Keratinocyte (primary cell): ENCODE measurements at regions not wholly inside any gene's neighbourhood (a gene's known extent, or its start where the extent isn't known, plus 50 kb on each side); places are given as distances from the start of the nearest gene placed in this dataset.
"Not testable (repeated sequence)": the region's sequence is repeated elsewhere in the genome, so short reads cannot be mapped to it uniquely, and the experiment has no call there.

ENCODE experiments used
- DNase-seq: peaks from one replicate; pipeline ENCODE4 v3.0.0-alpha.2; 2011; ENCODE audit warnings: low read depth, missing footprints, low spot score
- FAIRE-seq: peaks from 2 replicates; lab custom pipeline; 2011; peaks lifted over from hg19 to GRCh38; lab: Jason Lieb, UNC
- H2AFZ ChIP-seq: 2 replicates; pipeline ENCODE4 v1.6.0; 2012; ENCODE audit warnings: low read length, control low read depth, inconsistent platforms; ENCODE audit not compliant: control insufficient read depth
- H3K27ac ChIP-seq: 2 replicates; pipeline ENCODE4 v1.5.1; 2011; ENCODE audit warnings: low read length; ENCODE audit not compliant: control insufficient read depth, insufficient read depth
- H3K27me3 ChIP-seq: 3 replicates; pipeline ENCODE4 v1.6.0; 2011; ENCODE audit warnings: low read length; ENCODE audit not compliant: control insufficient read depth, insufficient read depth; ENCODE audit errors: extremely low read depth
- H3K36me3 ChIP-seq, 2 experiments: 2 replicates in 1 of 2; 3 replicates in 1 of 2; pipeline ENCODE4 v1.5.1; 2011; ENCODE audit warnings: low read length in 2 of 2, mild to moderate bottlenecking in 1 of 2; ENCODE audit not compliant: control insufficient read depth in 2 of 2, insufficient read depth in 2 of 2; ENCODE audit errors: extremely low read depth in 1 of 2
- H3K4me1 ChIP-seq: 3 replicates; pipeline ENCODE4 v1.5.1; 2011; ENCODE audit warnings: low read length; ENCODE audit not compliant: control insufficient read depth, insufficient read depth; ENCODE audit errors: extremely low read depth
- H3K4me2 ChIP-seq: 3 replicates; pipeline ENCODE4 v1.6.0; 2011; ENCODE audit warnings: low read depth, low read length; ENCODE audit not compliant: control insufficient read depth, insufficient read depth; ENCODE audit errors: extremely low read depth
- H3K4me3 ChIP-seq, 3 experiments: fragments of 200-600 bp in 1 of 3; sonication (generic) in 1 of 3; 2 replicates in 2 of 3; 3 replicates in 1 of 3; pipeline ENCODE4 v1.5.1; 2011 to 2016; ENCODE audit warnings: low read length in 3 of 3, mild to moderate bottlenecking in 3 of 3, control low read depth in 2 of 3, inconsistent platforms in 1 of 3, low read depth in 1 of 3, mixed read lengths in 1 of 3, mixed run types in 1 of 3, moderate library complexity in 1 of 3; ENCODE audit not compliant: control insufficient read depth in 2 of 3, insufficient read depth in 2 of 3; ENCODE audit errors: extremely low read depth in 1 of 3
- H3K79me2 ChIP-seq: 2 replicates; pipeline ENCODE4 v1.6.0; 2012; ENCODE audit warnings: low read length; ENCODE audit not compliant: control insufficient read depth, insufficient read depth
- H3K9ac ChIP-seq: 3 replicates; pipeline ENCODE4 v1.6.0; 2011; ENCODE audit warnings: low read length; ENCODE audit not compliant: control insufficient read depth, insufficient read depth; ENCODE audit errors: extremely low read depth
- H3K9me1 ChIP-seq: 3 replicates; pipeline ENCODE4 v1.6.0; 2011; ENCODE audit warnings: low read length; ENCODE audit not compliant: control insufficient read depth, insufficient read depth; ENCODE audit errors: extremely low read depth
- H3K9me3 ChIP-seq: 2 replicates; pipeline ENCODE4 v1.5.1; 2012; ENCODE audit warnings: low read depth, low read length; ENCODE audit not compliant: control insufficient read depth
- H4K20me1 ChIP-seq: 3 replicates; pipeline ENCODE4 v1.6.0; 2011; ENCODE audit warnings: low read length; ENCODE audit not compliant: control insufficient read depth, insufficient read depth; ENCODE audit errors: extremely low read depth
- EZH2 ChIP-seq: IDR thresholded peaks from one replicate; pipeline ENCODE4 v1.6.1; 2012; ENCODE audit warnings: inconsistent platforms, mild to moderate bottlenecking, low read length, moderate library complexity
- dilution Hi-C: fragments of 300-500 bp; cut with MboI; formaldehyde crosslinking; loops from one replicate; pipeline ENCODE4 v1.7.0; 2020; ENCODE audit warnings: low sequenced_read_pairs; ENCODE audit not compliant: extremely low pct_ligation_motif_present
- TF ChIP-seq, protein P1 (sequence below), 3 experiments: IDR thresholded peaks in 1 of 3; conservative IDR thresholded peaks in 1 of 3; optimal IDR thresholded peaks in 1 of 3; 2 replicates in 2 of 3; 3 replicates in 1 of 3; pipeline versions ENCODE3 to v1.5.1; 2011; ENCODE audit warnings: low read length in 3 of 3, mild to moderate bottlenecking in 3 of 3, moderate library complexity in 2 of 3, control low read depth in 1 of 3, inconsistent platforms in 1 of 3; ENCODE audit not compliant: insufficient read depth in 2 of 3; ENCODE audit errors: extremely low read depth in 1 of 3

DNA sequence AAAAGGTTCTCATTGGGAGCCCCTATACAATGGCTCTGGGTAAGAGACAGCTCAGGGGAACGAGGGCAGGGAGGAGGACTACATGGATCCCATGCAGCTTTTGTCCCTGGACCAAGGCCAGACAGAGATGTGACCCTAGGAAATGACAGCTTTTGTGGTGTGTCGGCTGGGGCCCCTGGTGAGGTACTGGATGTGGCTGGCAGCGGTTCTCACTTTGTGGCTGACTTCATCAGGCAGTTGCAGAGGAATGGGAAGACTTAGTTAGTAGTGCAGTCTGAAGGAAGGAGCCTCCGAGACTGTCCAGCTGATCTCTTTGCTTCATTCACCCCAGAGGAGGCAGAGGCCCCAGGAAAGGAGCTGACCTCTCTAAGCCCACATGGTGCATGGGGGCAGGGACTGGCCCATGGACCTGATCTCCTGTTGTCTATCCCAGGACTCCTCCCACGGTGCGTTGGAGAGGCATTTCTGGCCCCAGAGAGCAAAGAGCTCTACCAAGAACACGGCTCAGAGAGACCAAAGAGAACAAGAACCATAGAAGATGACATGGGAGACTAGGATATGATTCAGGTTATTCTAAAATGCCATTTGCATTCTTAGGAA, 202.9 kb downstream of the RPS24 start:
- no peak for DNase-seq
- H3K79me2 ChIP-seq = no peaks in the 10 kb centered on the region
- H3K4me1 ChIP-seq = no peaks in the 10 kb centered on the region
- no peak overlapping the region for H3K9ac ChIP-seq
- H3K27ac ChIP-seq = no peak overlapping the region
- no peaks in the 10 kb centered on the region for H3K9me1 ChIP-seq
- FAIRE-seq = no peak
- H3K36me3 ChIP-seq = no peaks in the 10 kb centered on the region
- H3K4me3 ChIP-seq = no peak overlapping the region
- H3K9me3 ChIP-seq = no peaks in the 10 kb centered on the region
- TF ChIP-seq, protein P1, sequence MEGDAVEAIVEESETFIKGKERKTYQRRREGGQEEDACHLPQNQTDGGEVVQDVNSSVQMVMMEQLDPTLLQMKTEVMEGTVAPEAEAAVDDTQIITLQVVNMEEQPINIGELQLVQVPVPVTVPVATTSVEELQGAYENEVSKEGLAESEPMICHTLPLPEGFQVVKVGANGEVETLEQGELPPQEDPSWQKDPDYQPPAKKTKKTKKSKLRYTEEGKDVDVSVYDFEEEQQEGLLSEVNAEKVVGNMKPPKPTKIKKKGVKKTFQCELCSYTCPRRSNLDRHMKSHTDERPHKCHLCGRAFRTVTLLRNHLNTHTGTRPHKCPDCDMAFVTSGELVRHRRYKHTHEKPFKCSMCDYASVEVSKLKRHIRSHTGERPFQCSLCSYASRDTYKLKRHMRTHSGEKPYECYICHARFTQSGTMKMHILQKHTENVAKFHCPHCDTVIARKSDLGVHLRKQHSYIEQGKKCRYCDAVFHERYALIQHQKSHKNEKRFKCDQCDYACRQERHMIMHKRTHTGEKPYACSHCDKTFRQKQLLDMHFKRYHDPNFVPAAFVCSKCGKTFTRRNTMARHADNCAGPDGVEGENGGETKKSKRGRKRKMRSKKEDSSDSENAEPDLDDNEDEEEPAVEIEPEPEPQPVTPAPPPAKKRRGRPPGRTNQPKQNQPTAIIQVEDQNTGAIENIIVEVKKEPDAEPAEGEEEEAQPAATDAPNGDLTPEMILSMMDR (optimal IDR thresholded peaks at IDR 0.05 in 1 of 3, IDR thresholded peaks at IDR 0.05 in 1 of 3, conservative IDR thresholded peaks at IDR 0.05 in 1 of 3; ENCODE audit: extremely low read depth in 1 of 3, insufficient read depth in 2 of 3, low read length in 3 of 3) = no peak
- TF ChIP-seq EZH2 = no peak
- H3K27me3 ChIP-seq = peaks cover 2% of the 10 kb centered on the region
- H4K20me1 ChIP-seq = no peaks in the 10 kb centered on the region
- dilution Hi-C loops = no loop called here
- H2AFZ ChIP-seq = no peak overlapping the region
- H3K4me2 ChIP-seq = no peak overlapping the region

DNA sequence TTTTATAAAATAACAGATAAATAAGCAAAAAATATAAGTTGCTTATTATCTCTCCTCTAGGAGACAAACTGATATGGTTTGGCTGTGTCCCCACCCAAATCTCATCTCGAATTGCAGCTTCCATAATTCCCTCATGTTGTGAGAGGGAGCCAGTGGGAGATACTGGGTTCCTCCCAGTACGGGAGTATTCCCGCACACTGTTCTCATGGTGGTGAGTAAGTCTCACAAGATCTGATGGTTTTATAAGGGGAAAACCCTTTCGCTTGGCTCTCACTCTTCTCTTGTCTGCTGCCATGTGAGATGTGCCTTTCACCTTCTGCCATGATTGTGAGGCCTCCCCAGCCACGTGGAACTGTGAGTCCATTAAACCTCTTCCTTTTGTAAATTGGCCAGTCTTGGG, 204.3 kb downstream of the RPS24 start:
- H3K9me1 ChIP-seq, H3K4me3 ChIP-seq, FAIRE-seq, H3K4me2 ChIP-seq, H3K79me2 ChIP-seq, H3K9me3 ChIP-seq, H3K27me3 ChIP-seq, H3K4me1 ChIP-seq, H3K27ac ChIP-seq, DNase-seq, dilution Hi-C loops, H3K9ac ChIP-seq, H3K36me3 ChIP-seq, H2AFZ ChIP-seq, H4K20me1 ChIP-seq: not testable (repeated sequence)

DNA sequence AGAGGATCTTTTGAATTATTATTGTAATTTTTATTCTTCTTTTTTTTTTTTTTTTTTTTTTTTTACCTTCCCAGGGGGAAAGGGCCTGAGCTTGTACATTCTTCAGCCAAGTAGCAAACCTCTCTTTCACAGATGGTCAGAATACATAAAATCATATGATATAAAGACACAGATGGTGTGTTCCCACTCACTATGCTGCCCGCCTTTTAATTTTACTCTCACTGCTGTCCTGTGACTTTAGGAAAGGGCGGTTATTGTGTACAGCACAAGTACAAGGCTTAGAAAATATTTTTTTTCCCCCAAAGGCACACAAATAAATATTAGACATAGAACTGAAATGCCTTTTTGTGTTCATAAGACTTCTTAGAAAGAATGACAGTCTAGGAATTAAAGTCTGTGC, 213.6 kb downstream of the RPS24 start:
- dilution Hi-C loops = no loop called here
- Histone ChIP-seq H3K4me2 (no peak overlapping the region), H3K4me3 (no peak overlapping the region), H3K27ac (no peak overlapping the region), H4K20me1 (no peaks in the 10 kb centered on the region), H3K9me3 (no peaks in the 10 kb centered on the region), H2AFZ (no peak overlapping the region), H3K36me3 (no peaks in the 10 kb centered on the region), H3K79me2 (no peaks in the 10 kb centered on the region), H3K9ac (no peak overlapping the region), H3K9me1 (no peaks in the 10 kb centered on the region), H3K27me3 (no peaks in the 10 kb centered on the region), H3K4me1 (no peaks in the 10 kb centered on the region)
- FAIRE-seq = no peak
- TF ChIP-seq EZH2 = no peak
- TF ChIP-seq, protein P1 (optimal IDR thresholded peaks at IDR 0.05 in 1 of 3, IDR thresholded peaks at IDR 0.05 in 1 of 3, conservative IDR thresholded peaks at IDR 0.05 in 1 of 3; ENCODE audit: extremely low read depth in 1 of 3, insufficient read depth in 2 of 3, low read length in 3 of 3) = no peak
- DNase-seq = no peak
